Naive thymus-derived CD8-positive, alpha-beta T cell (primary cell): ENCODE measurements at regions not wholly inside any gene's neighbourhood (a gene's known extent, or its start where the extent isn't known, plus 50 kb on each side); places are given as distances from the start of the nearest gene placed in this dataset.
"Not testable (repeated sequence)": the region's sequence is repeated elsewhere in the genome, so short reads cannot be mapped to it uniquely, and the experiment has no call there.

ENCODE experiments used
- ATAC-seq, 2 donors: fragments of 150-1000 bp; cut with Tn5 transposase in 1 of 2; sonication (Bioruptor Pico), chemical (Tn5 transposase) in 1 of 2; 1 replicate in 1 of 2; 2 replicates in 1 of 2; pipeline ENCODE4 v1.10.0; 2021; ENCODE audit warnings: mild to moderate bottlenecking in 2 of 2, moderate library complexity in 2 of 2
- POLR2A ChIA-PET: fragments of 350-600 bp; sonication (Branson Sonifier 250); formaldehyde crosslinking; loops from one replicate; lab custom pipeline; 2021; ENCODE audit warnings: antibody characterized with exemption; lab: Charles Lee
- DNase-seq, 10 donors: peaks; one replicate each; pipeline versions ENCODE4 v3.0.0 to v3.0.0-alpha.2; 2020 to 2022
- H3K27ac Mint-ChIP-seq, 10 donors: one replicate each; pipeline ENCODE4 v1.8.0; 2020 to 2022; ENCODE audit warnings: mild to moderate bottlenecking in 10 of 10, mixed read lengths in 10 of 10, moderate library complexity in 4 of 10, inconsistent platforms in 1 of 10
- H3K27me3 Mint-ChIP-seq, 5 donors: one replicate each; pipeline ENCODE4 v1.8.0; 2021 to 2022; ENCODE audit warnings: mixed read lengths in 5 of 5
- H3K36me3 Mint-ChIP-seq, 3 donors: one replicate each; pipeline ENCODE4 v1.8.0; 2020 to 2022; ENCODE audit warnings: mixed read lengths in 3 of 3, mild to moderate bottlenecking in 2 of 3, inconsistent platforms in 1 of 3
- H3K4me1 Mint-ChIP-seq, 4 donors: one replicate each; pipeline ENCODE4 v1.8.0; 2021 to 2022; ENCODE audit warnings: mixed read lengths in 4 of 4
- H3K4me3 Mint-ChIP-seq, 10 donors: one replicate each; pipeline ENCODE4 v1.8.0; 2020 to 2022; ENCODE audit warnings: mild to moderate bottlenecking in 10 of 10, mixed read lengths in 10 of 10, moderate library complexity in 6 of 10, inconsistent platforms in 1 of 10
- H3K9me3 Mint-ChIP-seq, 9 donors: one replicate each; pipeline ENCODE4 v1.8.0; 2020 to 2022; ENCODE audit warnings: mixed read lengths in 9 of 9, mild to moderate bottlenecking in 3 of 9, inconsistent platforms in 1 of 9, moderate library complexity in 1 of 9

DNA sequence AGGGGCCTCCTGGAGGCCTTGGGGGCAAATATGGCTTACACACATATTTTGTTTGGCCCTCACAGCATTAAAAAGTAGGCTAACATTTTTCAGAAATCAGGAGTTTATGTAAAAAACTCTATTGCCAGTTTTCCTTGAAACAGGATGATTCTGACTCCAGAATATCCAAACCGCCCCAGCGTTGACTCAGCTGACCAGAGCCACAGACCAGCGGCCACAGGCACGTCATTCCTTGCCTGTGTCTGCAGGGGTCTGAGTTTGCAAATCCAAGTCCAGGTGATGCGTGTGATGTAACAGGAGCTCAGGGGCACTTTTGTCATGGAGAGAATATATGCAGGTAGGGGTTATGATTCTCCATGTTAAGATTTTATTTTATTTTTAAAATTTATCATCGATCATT is 79.4 kb upstream of the ALKAL2 start:
- POLR2A ChIA-PET = interaction anchor here (0.6 kb wide), 1 partner anchor 189 kb away, joined by 3 read pairs; no protein-coding TSS in a partner anchor
- H3K4me3 Mint-ChIP-seq = no peak overlapping the region
- H3K27ac Mint-ChIP-seq = no peak overlapping the region
- H3K36me3 Mint-ChIP-seq = peaks cover 0 to 18% (median 2%) of the 10 kb centered on the region in 3 donors
- no peak for DNase-seq
- H3K27me3 Mint-ChIP-seq = peaks cover 6 to 27% (median 13%) of the 10 kb centered on the region in 5 donors
- peaks cover 6 to 12% (median 10%) of the 10 kb centered on the region in 4 donors for H3K4me1 Mint-ChIP-seq
- ATAC-seq = no peak
- peaks cover 0 to 22% (median 10%) of the 10 kb centered on the region in 9 donors for H3K9me3 Mint-ChIP-seq

GRCh38 chr2:366706-367105 is 78.8 kb upstream of the ALKAL2 start:
- DNase-seq = no peak
- Mint-ChIP-seq H3K36me3 (peaks cover 0 to 14% (median 2%) of the 10 kb centered on the region in 3 donors), H3K9me3 (peaks cover 0 to 21% (median 10%) of the 10 kb centered on the region in 9 donors), H3K4me3 (no peak overlapping the region), H3K27ac (no peak overlapping the region), H3K27me3 (peaks cover 5 to 22% (median 12%) of the 10 kb centered on the region in 5 donors), H3K4me1 (peaks cover 6 to 12% (median 10%) of the 10 kb centered on the region in 4 donors)
- POLR2A ChIA-PET = interaction anchor here (0.6 kb wide), 1 partner anchor 190 kb away, joined by 3 read pairs; no protein-coding TSS in a partner anchor
- ATAC-seq = no peak

DNA sequence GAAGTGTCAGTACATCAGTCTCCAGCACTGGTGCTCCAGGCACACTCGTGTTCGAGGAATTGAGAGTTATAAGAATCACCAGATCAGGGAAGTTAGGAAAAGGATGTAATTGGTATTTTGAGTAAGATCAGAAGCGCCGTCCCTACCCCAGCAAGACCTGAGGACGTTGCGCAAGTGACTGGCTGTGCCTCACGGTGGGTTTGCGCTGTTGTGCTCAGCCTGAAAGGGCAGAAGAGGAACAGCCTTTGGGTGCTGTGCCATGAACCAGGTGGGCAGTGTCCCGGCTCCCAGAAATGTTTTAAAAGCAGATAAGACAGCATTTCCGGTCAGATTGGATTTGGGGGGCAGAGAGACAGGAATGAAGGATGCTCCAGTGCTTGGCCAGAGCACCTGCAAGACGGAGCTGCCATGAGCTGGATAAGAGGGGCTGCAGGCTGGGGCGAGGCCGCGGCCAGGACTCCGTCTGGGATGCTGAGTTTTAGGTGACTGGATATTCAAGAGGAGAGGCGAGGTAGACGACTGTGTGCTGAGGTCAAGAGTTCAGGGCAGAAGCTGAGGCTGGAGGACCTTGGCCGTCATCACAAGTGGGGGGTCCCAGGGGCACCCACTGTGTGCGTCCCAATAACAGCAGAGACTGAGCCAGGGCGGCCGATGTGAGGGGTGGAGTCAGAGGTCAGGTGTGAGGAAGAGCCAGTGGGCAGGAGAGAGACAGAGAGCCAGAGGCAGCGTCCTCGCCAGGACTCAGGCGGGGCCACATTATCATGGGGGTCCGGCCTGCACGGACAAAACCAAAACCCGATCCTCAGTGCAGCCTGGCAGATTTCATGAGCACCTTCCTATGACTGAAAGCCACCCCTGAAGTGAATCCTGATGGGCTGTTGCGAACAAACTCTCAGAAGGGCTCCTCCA is 77.7 kb upstream of the ALKAL2 start:
- DNase-seq (no peak), ATAC-seq (no peak)
- no peak overlapping the region for H3K4me3 Mint-ChIP-seq
- H3K27ac Mint-ChIP-seq = peak overlapping the region in 1 of 10 donors; percentile 49
- POLR2A ChIA-PET = no interaction called here
- peaks cover 3 to 21% (median 12%) of the 10 kb centered on the region in 5 donors for H3K27me3 Mint-ChIP-seq
- H3K4me1 Mint-ChIP-seq = peaks cover 6 to 12% (median 10%) of the 10 kb centered on the region in 4 donors
- peaks cover under 1 to 12% (median 5%) of the 10 kb centered on the region in 9 donors for H3K9me3 Mint-ChIP-seq
- H3K36me3 Mint-ChIP-seq = peaks cover 0 to 11% (median 0%) of the 10 kb centered on the region in 3 donors

GRCh38 chr2:363824-364470 is 76.1 kb upstream of the ALKAL2 start:
- POLR2A ChIA-PET = no interaction called here
- Mint-ChIP-seq H3K9me3 (peaks cover 0 to 18% (median 6%) of the 10 kb centered on the region in 9 donors), H3K27ac (peak overlapping the region in 1 of 10 donors; percentile 15), H3K4me3 (no peak overlapping the region), H3K27me3 (peaks cover 7 to 27% (median 18%) of the 10 kb centered on the region in 5 donors), H3K36me3 (peaks cover 0 to 19% (median 0%) of the 10 kb centered on the region in 3 donors), H3K4me1 (peaks cover 6 to 10% (median 8%) of the 10 kb centered on the region in 4 donors)
- ATAC-seq (no peak), DNase-seq (no peak)

DNA sequence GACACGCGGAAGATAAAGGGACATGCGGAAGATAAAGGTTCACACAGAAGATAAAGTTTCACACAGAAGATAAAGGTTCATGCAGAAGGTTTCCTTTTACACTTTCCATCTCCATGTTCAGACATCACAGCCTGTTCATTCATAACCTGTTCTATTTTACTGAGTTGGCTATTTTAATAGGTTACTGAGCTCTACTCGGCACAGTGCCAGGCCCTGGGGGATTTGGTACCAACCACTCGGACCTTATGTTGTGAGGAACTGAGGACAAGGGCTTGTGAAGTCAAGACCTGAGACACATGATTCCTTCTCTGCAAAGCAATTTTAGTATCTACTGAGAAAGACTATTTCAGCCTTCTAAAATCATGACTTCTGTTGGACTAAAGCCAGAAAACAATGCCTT is 75.0 kb upstream of the ALKAL2 start:
- POLR2A ChIA-PET = no interaction called here
- H3K27ac Mint-ChIP-seq = no peak overlapping the region
- peaks cover 7 to 30% (median 18%) of the 10 kb centered on the region in 5 donors for H3K27me3 Mint-ChIP-seq
- ATAC-seq = no peak
- H3K4me1 Mint-ChIP-seq = peaks cover 0 to 4% (median 0%) of the 10 kb centered on the region in 4 donors
- peaks cover 0 to 18% (median 6%) of the 10 kb centered on the region in 9 donors for H3K9me3 Mint-ChIP-seq
- no peak for DNase-seq
- H3K36me3 Mint-ChIP-seq = peaks cover 0 to 19% (median 0%) of the 10 kb centered on the region in 3 donors
- no peak overlapping the region for H3K4me3 Mint-ChIP-seq

- Mint-ChIP-seq H3K4me3 (no peak overlapping the region), H3K36me3 (peaks cover 0 to 19% (median 0%) of the 10 kb centered on the region in 3 donors), H3K4me1 (no peaks in the 10 kb centered on the region), H3K27ac (no peak overlapping the region), H3K27me3 (peaks cover 10 to 35% (median 20%) of the 10 kb centered on the region in 5 donors), H3K9me3 (peaks cover 0 to 18% (median 6%) of the 10 kb centered on the region in 9 donors)
- POLR2A ChIA-PET = no interaction called here
- DNase-seq = no peak
- ATAC-seq = no peak
These were observed 72.2 kb upstream of the ALKAL2 start for GRCh38 chr2:360124-360523.

GRCh38 chr2:359047-359446 is 71.2 kb upstream of the ALKAL2 start:
- no peak overlapping the region for H3K4me3 Mint-ChIP-seq
- H3K4me1 Mint-ChIP-seq = no peaks in the 10 kb centered on the region
- no peak for DNase-seq
- H3K9me3 Mint-ChIP-seq = peaks cover 0 to 14% (median 5%) of the 10 kb centered on the region in 9 donors
- H3K36me3 Mint-ChIP-seq = peaks cover 0 to 17% (median 0%) of the 10 kb centered on the region in 3 donors
- H3K27ac Mint-ChIP-seq = no peak overlapping the region
- ATAC-seq = no peak
- H3K27me3 Mint-ChIP-seq = peaks cover 7 to 41% (median 22%) of the 10 kb centered on the region in 5 donors
- POLR2A ChIA-PET = no interaction called here

GRCh38 chr2:357811-358210 is 69.9 kb upstream of the ALKAL2 start:
- H3K4me1 Mint-ChIP-seq = no peaks in the 10 kb centered on the region
- POLR2A ChIA-PET = no interaction called here
- no peak for ATAC-seq
- peaks cover 0 to 10% (median 2%) of the 10 kb centered on the region in 9 donors for H3K9me3 Mint-ChIP-seq
- DNase-seq = no peak
- no peak overlapping the region for H3K27ac Mint-ChIP-seq
- peaks cover 7 to 37% (median 18%) of the 10 kb centered on the region in 5 donors for H3K27me3 Mint-ChIP-seq
- H3K36me3 Mint-ChIP-seq = peaks cover 0 to 9% (median 0%) of the 10 kb centered on the region in 3 donors
- no peak overlapping the region for H3K4me3 Mint-ChIP-seq

- Mint-ChIP-seq H3K9me3 (peaks cover 0 to 10% (median 2%) of the 10 kb centered on the region in 9 donors), H3K27me3 (peaks cover 10 to 37% (median 18%) of the 10 kb centered on the region in 5 donors)
- H3K4me3 Mint-ChIP-seq, H3K27ac Mint-ChIP-seq, POLR2A ChIA-PET, DNase-seq, H3K4me1 Mint-ChIP-seq, H3K36me3 Mint-ChIP-seq, ATAC-seq: not testable (repeated sequence)
These were observed 68.4 kb upstream of the ALKAL2 start for GRCh38 chr2:356304-356703.

GRCh38 chr2:355773-356172 is 67.9 kb upstream of the ALKAL2 start:
- DNase-seq (no peak), ATAC-seq (no peak)
- Mint-ChIP-seq H3K27ac (peak overlapping the region in 2 of 10 donors; percentile 35 to 68), H3K36me3 (peaks cover 0 to 9% (median 0%) of the 10 kb centered on the region in 3 donors), H3K4me1 (no peaks in the 10 kb centered on the region), H3K4me3 (no peak overlapping the region), H3K9me3 (peaks cover 0 to 10% (median 2%) of the 10 kb centered on the region in 9 donors), H3K27me3 (peaks cover 12 to 37% (median 18%) of the 10 kb centered on the region in 5 donors)
- POLR2A ChIA-PET = no interaction called here

DNA sequence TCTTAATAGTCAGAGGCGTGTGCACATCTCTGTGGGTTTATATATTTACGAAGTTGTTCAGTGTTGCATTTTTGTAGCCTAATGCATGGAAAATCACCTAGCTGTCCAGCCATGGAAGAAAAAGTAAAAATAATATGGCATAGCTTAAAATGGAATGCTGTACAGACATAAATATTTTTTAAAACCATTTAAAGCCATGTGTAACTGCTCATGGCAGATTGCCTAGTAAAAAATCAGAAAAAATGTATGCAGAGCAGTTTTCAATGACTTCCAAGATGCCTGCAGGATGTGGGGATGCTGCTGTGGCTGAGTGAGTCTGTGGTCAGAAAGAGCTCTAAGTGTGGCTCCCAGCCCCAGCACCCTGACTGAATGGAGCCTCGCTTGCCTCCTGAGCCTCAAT is 64.8 kb upstream of the ALKAL2 start:
- H3K27me3 Mint-ChIP-seq = peaks cover 12 to 35% (median 22%) of the 10 kb centered on the region in 5 donors
- no peaks in the 10 kb centered on the region for H3K36me3 Mint-ChIP-seq
- no peak overlapping the region for H3K27ac Mint-ChIP-seq

GRCh38 chr2:349390-349789 is 61.5 kb upstream of the ALKAL2 start:
- Mint-ChIP-seq H3K4me3 (no peak overlapping the region), H3K27ac (no peak overlapping the region), H3K4me1 (peaks cover 0 to 6% (median 0%) of the 10 kb centered on the region in 4 donors), H3K27me3 (peaks cover 13 to 23% (median 15%) of the 10 kb centered on the region in 5 donors), H3K36me3 (no peaks in the 10 kb centered on the region), H3K9me3 (no peaks in the 10 kb centered on the region)
- ATAC-seq (no peak), DNase-seq (no peak)
- POLR2A ChIA-PET = no interaction called here

More for the DNA sequence above, 64.8 kb upstream of the ALKAL2 start:
- POLR2A ChIA-PET = no interaction called here
- ATAC-seq (no peak), DNase-seq (no peak)
- Mint-ChIP-seq H3K4me3 (no peak overlapping the region), H3K4me1 (peaks cover 0 to 6% (median 0%) of the 10 kb centered on the region in 4 donors), H3K9me3 (no peaks in the 10 kb centered on the region)
